HEK293T (cell line): ENCODE measurements at regions not wholly inside any gene's neighbourhood (a gene's known extent, or its start where the extent isn't known, plus 50 kb on each side); places are given as distances from the start of the nearest gene placed in this dataset.

Experiments used
- ARNT ChIP-seq: fragments of 450-650 bp; IDR thresholded peaks from 2 replicates; pipeline ENCODE4 v1.6.1; 2017; ENCODE audit warnings: mild to moderate bottlenecking
- CTBP1 ChIP-seq: fragments of 450-650 bp; IDR thresholded peaks from 2 replicates; pipeline ENCODE4 v1.6.1; 2016; ENCODE audit warnings: borderline replicate concordance
- ELF4 ChIP-seq: fragments of 450-650 bp; IDR thresholded peaks from 2 replicates; pipeline ENCODE4 v1.6.1; 2017; ENCODE audit warnings: antibody characterized with exemption
- FOXA1 ChIP-seq: fragments of 450-650 bp; IDR thresholded peaks from 2 replicates; pipeline ENCODE4 v1.6.1; 2016; ENCODE audit warnings: mild to moderate bottlenecking
- FOXM1 ChIP-seq: fragments of 450-650 bp; IDR thresholded peaks from 2 replicates; pipeline ENCODE4 v1.6.1; 2017; ENCODE audit warnings: mild to moderate bottlenecking, borderline replicate concordance
- L3MBTL2 ChIP-seq: fragments of 450-650 bp; conservative IDR thresholded peaks from 2 replicates; pipeline ENCODE4 v1.6.1; 2016; ENCODE audit warnings: mild to moderate bottlenecking
- LEF1 ChIP-seq: fragments of 450-650 bp; IDR thresholded peaks from 2 replicates; pipeline ENCODE4 v1.6.1; 2017; ENCODE audit warnings: mild to moderate bottlenecking, borderline replicate concordance
- SP1 ChIP-seq: fragments of 450-650 bp; IDR thresholded peaks from 2 replicates; pipeline ENCODE4 v1.6.1; 2017
- SUZ12 ChIP-seq: fragments of 450-650 bp; IDR thresholded peaks from 2 replicates; pipeline ENCODE4 v1.6.1; 2016; ENCODE audit warnings: mild to moderate bottlenecking
- TARDBP ChIP-seq: fragments of 450-650 bp; IDR thresholded peaks from 2 replicates; pipeline ENCODE4 v1.6.1; 2016
- TF ChIP-seq, protein P1 (sequence below): fragments of 450-650 bp; IDR thresholded peaks from 2 replicates; pipeline ENCODE4 v1.6.1; 2016

DNA sequence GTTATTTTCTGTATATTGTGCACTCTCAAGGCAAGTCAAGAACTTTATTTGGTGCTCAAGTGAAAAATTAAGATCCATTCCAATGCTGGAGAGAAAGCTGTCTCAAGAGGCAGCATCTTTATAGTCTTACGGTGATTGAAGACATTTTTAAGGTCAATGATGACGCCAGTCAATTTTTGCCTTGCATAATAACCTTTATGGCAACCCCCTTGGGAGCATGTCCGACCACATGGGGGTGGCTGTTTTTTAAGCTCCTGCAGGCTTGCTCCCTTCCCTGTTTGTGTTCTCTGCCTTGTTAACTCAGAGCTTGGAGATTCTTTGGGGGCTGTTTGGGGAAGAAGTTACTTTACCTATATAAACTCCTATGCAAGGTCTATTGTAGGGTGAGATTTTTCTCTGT lies 109.6 kb upstream of the FERMT1 start:
- no peak for TF ChIP-seq ELF4
- TF ChIP-seq FOXA1 = no peak
- TF ChIP-seq TARDBP = no peak
- no peak for TF ChIP-seq SP1
- TF ChIP-seq, protein P1, sequence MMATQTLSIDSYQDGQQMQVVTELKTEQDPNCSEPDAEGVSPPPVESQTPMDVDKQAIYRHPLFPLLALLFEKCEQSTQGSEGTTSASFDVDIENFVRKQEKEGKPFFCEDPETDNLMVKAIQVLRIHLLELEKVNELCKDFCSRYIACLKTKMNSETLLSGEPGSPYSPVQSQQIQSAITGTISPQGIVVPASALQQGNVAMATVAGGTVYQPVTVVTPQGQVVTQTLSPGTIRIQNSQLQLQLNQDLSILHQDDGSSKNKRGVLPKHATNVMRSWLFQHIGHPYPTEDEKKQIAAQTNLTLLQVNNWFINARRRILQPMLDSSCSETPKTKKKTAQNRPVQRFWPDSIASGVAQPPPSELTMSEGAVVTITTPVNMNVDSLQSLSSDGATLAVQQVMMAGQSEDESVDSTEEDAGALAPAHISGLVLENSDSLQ = no peak
- no peak for TF ChIP-seq ARNT
- TF ChIP-seq CTBP1 = no peak
- TF ChIP-seq LEF1 = no peak
- no peak for TF ChIP-seq SUZ12
- no peak for TF ChIP-seq FOXM1
- TF ChIP-seq L3MBTL2 = no peak
